Cardiac muscle cell (in vitro differentiated cells and primary cell): ENCODE measurements at regions not wholly inside any gene's neighbourhood (a gene's known extent, or its start where the extent isn't known, plus 50 kb on each side); places are given as distances from the start of the nearest gene placed in this dataset.

Source experiments
- DNase-seq, 2 donors: peaks; one replicate each; pipeline versions ENCODE4 v3.0.0 to v3.0.0-alpha.2; 2010 to 2017; ENCODE audit warnings: low read depth in 1 of 2, low spot score in 1 of 2
- H3K27ac ChIP-seq: fragments of 200-600 bp; sonication (generic); 2 replicates; pipeline ENCODE4 v1.5.1; 2016
- H3K27me3 ChIP-seq: fragments of 200-600 bp; sonication (generic); 2 replicates; pipeline ENCODE4 v1.6.0; 2016; ENCODE audit warnings: control low read depth
- H3K36me3 ChIP-seq: fragments of 200-600 bp; sonication (generic); 2 replicates; pipeline ENCODE4 v1.5.1; 2016; ENCODE audit warnings: control low read depth
- H3K4me1 ChIP-seq: fragments of 200-600 bp; sonication (generic); 2 replicates; pipeline ENCODE4 v1.8.1; 2017; ENCODE audit warnings: low read depth, mild to moderate bottlenecking, mixed run types
- H3K4me3 ChIP-seq: fragments of 200-600 bp; sonication (generic); 2 replicates; pipeline ENCODE4 v1.5.1; 2016; ENCODE audit warnings: mild to moderate bottlenecking
- H3K9me3 ChIP-seq: fragments of 200-600 bp; sonication (generic); 2 replicates; pipeline ENCODE4 v1.5.1; 2017; ENCODE audit warnings: low read depth, mild to moderate bottlenecking, control low read depth
- CTCF ChIP-seq: IDR thresholded peaks from 2 replicates; pipeline ENCODE4 v1.5.1; 2012; ENCODE audit warnings: low read depth, mild to moderate bottlenecking, low read length

- Histone ChIP-seq H3K36me3 (no peaks in the 10 kb centered on the region), H3K27ac (no peak overlapping the region), H3K4me1 (no peaks in the 10 kb centered on the region), H3K9me3 (no peaks in the 10 kb centered on the region), H3K27me3 (no peaks in the 10 kb centered on the region), H3K4me3 (no peak overlapping the region)
- no peak for DNase-seq
- no peak for TF ChIP-seq CTCF
Observed at GRCh38 chr7:85940798-85941197, 702.9 kb upstream of the GRM3 start.

- Histone ChIP-seq H3K36me3 (no peaks in the 10 kb centered on the region), H3K27ac (no peak overlapping the region), H3K27me3 (no peaks in the 10 kb centered on the region), H3K9me3 (no peaks in the 10 kb centered on the region), H3K4me3 (no peak overlapping the region), H3K4me1 (no peaks in the 10 kb centered on the region)
- no peak for DNase-seq
- no peak for TF ChIP-seq CTCF
Observed at GRCh38 chr7:85931919-85932318, 711.8 kb upstream of the GRM3 start.

- TF ChIP-seq CTCF: no peak
- Histone ChIP-seq H3K9me3 (peaks cover 2% of the 10 kb centered on the region), H3K36me3 (no peaks in the 10 kb centered on the region), H3K4me3 (no peak overlapping the region), H3K27ac (no peak overlapping the region), H3K4me1 (no peaks in the 10 kb centered on the region), H3K27me3 (no peaks in the 10 kb centered on the region)
- DNase-seq: no peak
Observed at GRCh38 chr7:85928500-85928899, 715.2 kb upstream of the GRM3 start.

- TF ChIP-seq CTCF: no peak
- Histone ChIP-seq H3K4me1 (no peaks in the 10 kb centered on the region), H3K27ac (no peak overlapping the region), H3K27me3 (no peaks in the 10 kb centered on the region), H3K4me3 (no peak overlapping the region), H3K9me3 (peaks cover 2% of the 10 kb centered on the region), H3K36me3 (no peaks in the 10 kb centered on the region)
- no peak for DNase-seq
Observed at GRCh38 chr7:85927226-85927625, 716.5 kb upstream of the GRM3 start.

- Histone ChIP-seq H3K27ac (no peak overlapping the region), H3K36me3 (no peaks in the 10 kb centered on the region), H3K4me3 (no peak overlapping the region), H3K9me3 (peaks cover 2% of the 10 kb centered on the region), H3K4me1 (no peaks in the 10 kb centered on the region), H3K27me3 (no peaks in the 10 kb centered on the region)
- DNase-seq: no peak
- TF ChIP-seq CTCF: no peak
Observed at GRCh38 chr7:85924062-85924461, 719.6 kb upstream of the GRM3 start.

GRCh38 chr7:85916016-85916415 is 727.7 kb upstream of the GRM3 start:
- Histone ChIP-seq H3K4me3 (no peak overlapping the region), H3K36me3 (no peaks in the 10 kb centered on the region), H3K27ac (no peak overlapping the region), H3K27me3 (no peaks in the 10 kb centered on the region), H3K4me1 (no peaks in the 10 kb centered on the region), H3K9me3 (no peaks in the 10 kb centered on the region)
- no peak for DNase-seq
- TF ChIP-seq CTCF: no peak
